GM21515 (cell line): ENCODE measurements at regions not wholly inside any gene's neighbourhood (a gene's known extent, or its start where the extent isn't known, plus 50 kb on each side); places are given as distances from the start of the nearest gene placed in this dataset.

Experiments used
- ATAC-seq: cut with Tn5 transposase; IDR thresholded peaks from one replicate; pipeline ENCODE4 v1.9.1; 2021; ENCODE audit not compliant: unreplicated experiment

DNA sequence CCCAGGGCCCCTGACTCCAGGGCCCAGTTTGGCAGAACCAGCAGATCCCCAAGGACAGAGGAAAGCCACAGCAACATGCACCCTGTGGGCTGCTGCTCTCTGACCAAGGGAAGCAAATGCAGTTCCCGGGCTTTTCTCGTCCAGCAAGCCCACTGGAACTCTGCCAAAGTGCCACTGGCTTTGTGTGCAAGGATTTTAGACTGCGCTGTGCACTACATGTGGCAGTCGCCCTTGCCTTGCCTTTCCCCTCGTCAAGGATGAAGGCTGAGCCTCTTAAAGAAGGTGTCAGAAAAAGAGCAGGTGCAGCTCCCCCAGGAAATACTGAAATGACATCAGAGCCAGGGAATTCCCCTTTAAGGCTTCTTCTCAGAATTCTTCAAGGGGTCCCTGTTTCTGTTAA is 199.2 kb downstream of the TFCP2L1 start:
- no peak for ATAC-seq

DNA sequence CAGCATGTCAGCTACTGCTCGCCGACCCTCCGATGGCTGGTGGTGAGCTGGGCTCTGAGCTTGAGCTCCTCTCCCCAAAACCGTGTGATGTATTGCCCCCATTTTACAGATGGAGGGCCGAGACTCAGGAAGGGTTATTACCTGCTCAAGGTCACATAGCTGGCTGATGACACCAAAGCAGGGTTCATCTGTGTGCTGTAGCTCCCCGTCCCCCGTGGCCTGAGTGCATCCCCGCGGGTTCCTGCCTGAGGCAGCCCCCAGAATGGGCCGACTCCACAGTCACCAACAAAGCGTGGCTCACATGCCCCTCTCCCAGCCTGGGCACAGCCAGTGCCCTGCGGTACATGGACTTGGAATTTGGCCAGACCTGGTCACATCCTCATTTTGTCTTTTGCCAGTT is 198.6 kb downstream of the TFCP2L1 start:
- no peak for ATAC-seq

DNA sequence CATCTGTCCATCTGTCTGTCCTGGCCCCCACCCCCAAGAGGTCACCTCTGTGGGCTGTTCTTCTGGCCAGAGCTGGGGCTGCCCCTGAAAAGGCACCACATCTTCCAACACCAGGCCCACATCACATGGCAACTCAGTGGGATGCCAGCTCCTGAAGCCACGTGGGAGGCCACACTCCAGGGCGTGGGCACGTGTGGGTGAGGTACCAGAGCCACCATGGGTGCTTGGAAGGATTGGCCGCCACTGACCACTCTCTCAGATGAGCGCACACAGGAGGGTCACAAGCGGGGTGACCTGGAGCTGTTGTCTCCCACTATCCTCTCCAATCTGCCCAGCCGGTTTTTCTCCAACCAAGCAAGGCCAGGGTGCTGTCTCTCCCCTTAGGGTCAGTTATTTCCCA is 197.9 kb downstream of the TFCP2L1 start:
- no peak for ATAC-seq

DNA sequence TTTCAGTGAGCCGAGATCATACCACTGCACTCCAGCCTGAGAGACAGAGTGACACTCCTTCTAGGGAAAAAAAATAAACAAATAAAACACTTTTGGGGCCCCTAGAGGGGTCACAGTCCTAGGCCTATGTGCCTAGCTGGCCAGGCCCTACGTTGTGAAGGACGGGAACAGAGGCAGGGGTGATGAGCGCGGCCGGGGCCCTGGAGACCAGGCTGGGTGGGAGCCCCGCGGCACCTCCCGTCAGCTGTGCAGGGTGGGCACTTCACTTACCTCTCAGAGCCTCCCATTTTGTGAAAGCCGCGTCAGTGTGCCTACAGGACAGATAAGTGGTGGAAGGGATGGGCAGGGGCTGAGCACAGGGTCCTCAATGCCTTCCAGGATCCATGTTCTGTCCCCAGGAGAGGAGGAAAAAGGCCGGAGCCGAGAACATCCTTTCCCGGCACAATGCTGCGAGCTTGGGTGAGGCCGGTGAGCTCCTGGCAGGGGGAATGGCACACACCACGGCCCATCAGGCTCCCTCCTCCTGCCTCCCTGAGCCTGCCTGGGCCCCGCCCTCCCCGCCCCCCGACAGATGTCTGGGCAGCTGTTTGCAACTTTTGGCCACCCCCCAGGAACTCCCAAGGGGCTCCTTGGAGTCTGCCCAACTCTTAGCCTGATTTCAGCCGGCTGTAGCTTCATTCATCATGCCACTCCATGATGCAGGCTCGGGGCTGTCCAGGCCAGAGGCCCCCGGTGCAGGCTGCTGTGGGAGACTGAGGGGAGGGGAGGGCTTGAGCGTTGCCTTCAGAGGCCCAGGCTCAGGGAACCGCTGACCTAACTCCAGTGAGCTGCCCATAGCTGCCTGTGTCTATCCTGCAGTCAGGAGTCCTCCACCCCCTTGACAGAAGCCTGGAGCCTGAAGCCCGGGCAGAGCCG is 196.5 kb downstream of the TFCP2L1 start:
- ATAC-seq, result no peak

DNA sequence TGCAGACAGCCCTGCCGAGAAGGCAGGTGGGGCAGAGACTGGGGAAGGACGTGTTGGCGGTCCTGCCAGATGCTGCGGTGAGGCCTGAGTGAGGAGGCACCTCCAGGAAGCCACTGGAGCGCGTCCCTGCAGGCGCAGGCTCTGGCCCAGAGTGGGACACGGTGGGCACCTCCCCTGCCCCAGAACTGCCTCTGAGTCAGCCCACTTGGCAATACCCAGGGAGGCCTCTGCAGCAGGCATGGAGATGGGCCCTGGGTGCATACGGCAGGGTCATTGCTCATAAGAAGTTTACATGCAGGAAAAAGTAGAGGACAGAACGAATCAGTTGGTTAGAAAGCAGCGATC is 195.9 kb downstream of the TFCP2L1 start:
- ATAC-seq, result no peak

DNA sequence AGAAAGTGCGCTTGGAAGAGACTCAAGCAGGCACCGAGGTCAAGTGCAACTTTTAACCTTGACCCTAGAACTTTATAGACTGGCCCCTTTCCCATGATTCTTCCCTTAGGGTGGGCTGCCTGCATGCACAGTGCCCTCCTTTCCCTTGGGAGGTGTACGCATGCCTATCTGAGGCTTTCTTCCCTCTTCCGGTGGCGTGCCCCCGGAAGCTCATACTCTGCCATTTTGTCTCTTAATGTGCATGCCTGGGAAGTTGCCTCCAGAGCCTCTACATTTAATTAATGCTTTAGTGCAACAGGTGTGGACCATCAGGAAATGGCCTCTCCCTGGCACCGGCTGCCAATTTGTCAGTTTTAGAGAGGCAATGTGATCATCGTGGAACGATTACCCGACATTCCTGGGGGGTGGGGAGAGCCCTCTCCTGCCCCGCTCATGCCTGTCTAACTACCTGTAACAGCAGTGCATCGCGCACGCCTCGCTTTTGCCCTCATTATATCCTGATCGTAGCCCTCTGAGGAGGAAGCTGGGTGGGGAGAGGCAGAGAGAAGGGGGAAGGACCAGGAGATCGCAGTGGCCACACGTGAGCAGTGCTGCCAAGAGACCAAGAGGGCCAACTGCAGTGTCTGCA is 194.8 kb downstream of the TFCP2L1 start:
- ATAC-seq, result no peak

DNA sequence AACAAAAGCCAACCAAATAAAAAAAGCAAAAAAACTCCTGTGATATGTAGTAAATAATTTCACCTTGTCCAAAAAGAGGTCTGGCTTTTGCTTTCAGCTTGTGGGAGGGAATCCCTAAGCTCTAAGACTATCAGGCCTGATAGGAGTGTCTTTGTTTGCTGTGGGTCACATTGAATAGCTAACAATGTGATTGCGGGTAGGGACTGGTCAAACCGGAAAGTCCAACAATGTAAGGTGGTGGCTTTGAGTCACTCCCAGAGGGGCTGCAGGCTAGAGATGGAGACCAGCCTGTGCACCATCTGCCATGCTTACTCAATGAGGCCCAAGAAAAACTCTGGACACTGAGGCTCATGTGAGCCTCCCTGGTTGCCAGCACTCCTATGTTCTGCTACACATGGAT is 192.9 kb downstream of the TFCP2L1 start:
- no peak for ATAC-seq

DNA sequence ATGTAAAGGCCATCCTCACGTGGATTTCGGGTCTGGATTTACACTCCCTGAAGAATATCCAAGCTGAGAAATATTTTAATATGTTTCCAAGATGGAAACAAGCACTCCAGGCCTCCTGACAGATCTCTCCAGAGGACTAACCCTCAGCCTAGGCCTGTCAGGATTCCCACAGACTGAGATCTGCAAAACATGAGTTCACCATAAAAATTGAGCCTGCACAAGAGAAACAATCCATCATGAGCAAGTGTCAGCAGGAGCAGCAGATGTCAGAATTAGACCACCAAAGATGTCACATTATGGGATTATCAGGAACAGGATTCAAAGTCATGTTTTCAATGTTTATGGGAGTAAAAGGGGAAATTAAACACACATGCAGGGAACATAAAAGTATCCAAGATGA is 191.3 kb downstream of the TFCP2L1 start:
- no peak for ATAC-seq

DNA sequence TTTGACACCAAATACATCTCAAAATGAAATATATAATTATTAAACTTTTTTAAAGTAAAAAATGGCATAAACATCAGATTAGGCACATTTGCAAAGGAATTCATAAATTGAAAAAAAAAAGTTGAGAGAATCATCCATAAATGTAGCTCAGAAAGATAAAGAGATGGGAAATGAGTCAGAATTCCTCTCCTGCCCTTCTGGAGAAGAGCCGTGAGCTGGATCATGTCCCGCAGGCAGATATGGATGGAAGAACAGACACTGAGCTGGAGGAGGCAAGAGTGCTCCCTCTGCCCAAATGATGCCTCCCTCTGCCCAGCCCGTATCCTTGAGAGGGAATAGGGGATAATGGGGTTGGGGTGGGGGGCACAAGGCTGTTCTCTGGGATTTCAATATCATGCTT is 190.9 kb downstream of the TFCP2L1 start:
- no peak for ATAC-seq

DNA sequence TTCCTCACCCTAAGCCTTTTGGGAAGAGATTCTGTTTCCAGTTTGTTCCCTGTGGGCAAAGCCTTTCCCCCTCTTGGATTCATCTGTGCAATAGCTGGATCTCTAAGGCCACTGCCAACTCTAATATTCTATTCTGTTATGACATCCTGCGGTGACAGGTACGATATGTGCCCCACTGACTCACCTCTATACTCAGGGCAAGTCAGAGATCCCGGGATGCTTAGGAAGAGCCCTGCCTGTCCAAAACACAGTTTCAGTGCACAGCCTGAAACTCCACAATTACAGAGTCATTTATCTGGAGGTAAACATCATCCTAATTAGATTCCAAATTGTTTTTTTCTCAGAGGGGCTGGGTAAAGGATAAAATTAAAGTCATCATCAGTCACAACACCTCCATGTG is 190.2 kb downstream of the TFCP2L1 start:
- no peak for ATAC-seq

DNA sequence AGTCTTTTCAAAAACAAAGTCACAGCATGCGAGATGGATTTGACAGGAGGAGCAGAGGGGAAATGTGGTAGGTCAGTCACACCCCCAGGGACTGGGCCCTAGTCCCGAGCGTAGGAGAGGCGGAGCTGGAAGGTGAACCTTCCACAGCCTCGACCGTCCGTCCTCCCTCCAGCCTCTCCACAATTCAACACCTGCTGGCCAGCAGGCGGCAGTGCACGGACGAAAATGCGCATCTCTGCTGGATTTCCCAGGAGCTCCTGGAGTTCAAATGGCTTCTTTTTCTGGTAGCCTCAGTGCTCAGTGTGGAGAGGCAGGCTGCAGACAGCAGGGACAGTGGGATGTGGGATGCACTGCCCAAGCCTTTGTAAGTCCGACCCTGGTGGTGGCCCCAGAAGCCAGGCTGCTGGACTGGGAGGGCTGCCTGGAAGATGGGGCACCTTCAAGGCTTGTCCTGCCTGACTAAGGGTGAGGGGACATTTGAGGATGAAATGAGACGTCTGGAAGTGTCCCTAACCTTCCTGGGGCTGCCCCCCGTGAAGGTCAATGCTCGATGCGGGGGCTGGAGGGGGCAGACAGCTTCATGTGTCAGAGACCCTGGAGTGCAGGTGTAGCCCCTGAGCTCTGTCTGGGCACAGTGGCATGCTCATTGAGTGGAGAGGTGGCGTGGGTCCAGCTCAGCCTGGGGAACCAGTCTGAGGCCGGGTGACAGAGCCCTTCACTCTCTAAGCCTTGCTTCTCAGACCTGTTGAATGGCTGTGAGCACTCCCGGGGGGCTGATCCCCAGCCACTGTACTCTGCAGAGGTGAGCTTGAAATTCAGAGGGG is 189.5 kb downstream of the TFCP2L1 start:
- ATAC-seq, result peak; percentile 64

DNA sequence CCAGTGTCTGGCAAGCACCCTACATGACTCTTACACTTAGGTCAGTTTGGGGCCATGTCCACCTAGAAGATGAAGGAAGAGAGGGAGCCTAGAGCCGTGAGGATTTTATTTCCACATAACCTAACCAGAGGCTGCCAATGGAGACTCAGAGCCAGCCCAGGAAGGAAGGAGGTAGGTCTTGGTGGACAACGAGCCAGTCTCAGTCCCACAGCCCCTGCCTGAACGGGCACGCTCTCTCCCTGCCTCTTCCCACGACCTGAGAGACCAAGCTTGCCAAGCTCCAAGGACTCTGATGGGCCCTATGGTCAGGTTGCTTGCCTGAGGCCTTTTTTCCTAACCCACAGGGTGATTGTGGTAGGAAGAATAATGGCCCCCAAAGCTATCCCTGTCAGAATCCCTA is 188.4 kb downstream of the TFCP2L1 start:
- no peak for ATAC-seq

DNA sequence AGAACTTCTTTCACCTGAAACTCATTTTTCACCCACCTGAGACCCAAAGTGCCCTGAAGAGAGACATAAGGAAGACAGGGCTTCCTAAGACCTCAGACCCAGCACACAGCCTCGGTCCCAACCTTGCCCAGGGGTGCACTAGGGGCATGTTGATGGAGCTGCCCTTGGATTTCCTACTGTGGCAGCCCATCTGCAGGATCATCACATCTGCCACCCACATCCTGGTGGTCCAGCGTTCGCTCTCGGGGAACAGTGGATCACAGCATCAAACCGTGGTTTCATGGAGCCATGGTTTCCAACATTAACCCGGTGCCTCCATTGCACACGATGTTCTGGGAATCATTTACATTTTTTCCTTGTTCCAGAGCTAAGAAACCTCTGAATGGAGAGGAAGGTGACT is 186.4 kb downstream of the TFCP2L1 start:
- no peak for ATAC-seq

DNA sequence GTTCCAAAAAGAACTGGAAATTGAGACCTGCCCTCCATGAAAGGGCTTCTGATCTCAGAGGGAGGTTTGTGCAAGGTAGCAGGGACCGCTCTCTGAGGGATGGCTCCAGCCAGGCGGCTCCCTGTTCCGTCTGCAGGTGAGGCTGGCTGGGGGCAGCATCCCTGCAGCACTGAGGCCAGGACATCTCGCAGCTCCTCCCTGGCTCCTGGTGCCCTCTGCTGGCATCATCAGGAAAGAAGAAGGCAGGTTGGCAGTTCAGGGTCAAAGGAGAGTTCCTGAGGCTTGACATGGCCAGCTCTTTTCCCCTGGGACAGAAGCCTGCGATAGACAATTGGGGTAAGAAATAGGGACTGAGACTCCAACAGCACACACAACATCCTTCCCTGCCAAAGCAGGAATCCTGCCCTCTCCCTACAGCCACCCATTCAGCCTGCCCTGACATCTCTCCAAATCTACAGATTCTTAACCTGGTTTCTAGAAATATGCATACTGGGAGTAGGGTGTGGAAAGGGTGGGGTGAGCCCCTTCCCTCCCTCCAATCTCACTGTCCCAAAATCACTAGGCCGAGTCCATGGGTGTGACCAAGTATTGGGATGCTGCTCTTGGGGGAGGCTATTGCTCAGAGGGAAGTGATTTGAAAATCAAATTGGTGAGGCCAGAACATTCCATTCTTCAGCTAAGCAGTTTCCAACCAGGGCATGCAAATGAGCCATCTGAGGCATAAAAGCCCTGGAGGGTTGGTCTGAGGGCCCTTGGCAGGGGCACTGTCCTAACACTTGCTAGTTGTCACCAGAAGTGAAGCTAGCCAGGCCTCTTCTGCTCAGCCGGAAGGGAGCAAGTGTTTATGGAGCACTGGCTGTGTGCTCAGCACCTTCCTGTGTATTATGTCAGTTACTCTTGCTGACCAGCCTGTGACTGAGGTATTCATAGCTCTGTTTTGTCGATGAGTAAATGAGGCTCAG is 185.4 kb downstream of the TFCP2L1 start:
- ATAC-seq, result no peak

DNA sequence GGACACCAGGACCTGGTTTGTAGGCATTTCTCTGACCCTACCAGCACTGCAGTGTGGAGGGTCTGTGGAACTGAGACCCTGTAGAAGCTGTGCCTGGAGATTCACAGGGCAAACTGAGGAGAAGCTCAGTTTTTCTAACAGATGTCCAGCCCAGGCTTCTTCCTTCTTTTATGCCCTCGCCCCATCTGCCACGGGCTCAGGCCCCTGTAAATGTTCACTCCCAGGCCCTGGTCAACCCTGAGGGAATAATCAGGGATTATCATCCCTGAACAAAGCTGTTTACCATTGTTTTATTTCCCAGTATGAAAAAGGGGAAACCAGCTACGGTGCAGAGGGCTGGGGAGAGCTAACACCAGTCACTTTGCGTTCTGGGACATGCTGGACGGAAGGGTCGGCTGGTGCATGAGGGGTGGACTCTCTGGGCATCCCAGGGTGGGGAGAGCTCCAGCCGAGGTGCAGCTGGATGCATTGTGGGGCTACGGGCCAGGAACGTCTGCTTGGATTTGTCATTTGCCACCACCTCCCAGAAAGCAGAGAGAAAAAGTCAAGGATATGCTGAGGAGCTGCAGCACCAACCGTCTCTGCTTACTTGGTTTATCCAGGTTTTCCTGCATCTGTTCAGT is 183.8 kb downstream of the TFCP2L1 start:
- no peak for ATAC-seq

DNA sequence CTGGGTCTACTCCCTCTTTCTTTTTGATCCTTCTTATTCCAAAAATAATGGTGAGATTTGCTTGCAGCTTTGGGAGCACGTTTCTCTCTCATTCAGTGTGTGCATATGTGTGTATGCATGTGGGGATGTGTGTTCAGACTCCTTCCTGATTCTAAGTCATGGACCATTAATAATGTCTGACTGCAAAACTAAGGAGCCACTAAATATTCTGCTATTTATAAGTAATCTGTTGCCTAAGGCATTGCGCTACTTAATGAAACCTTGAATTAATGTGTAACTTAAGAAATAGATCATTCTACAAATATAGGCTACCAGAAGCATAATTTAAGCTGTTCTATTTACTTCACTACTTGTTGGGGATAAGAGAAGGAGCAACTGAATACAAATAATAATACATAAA is 182.1 kb downstream of the TFCP2L1 start:
- ATAC-seq, result no peak

DNA sequence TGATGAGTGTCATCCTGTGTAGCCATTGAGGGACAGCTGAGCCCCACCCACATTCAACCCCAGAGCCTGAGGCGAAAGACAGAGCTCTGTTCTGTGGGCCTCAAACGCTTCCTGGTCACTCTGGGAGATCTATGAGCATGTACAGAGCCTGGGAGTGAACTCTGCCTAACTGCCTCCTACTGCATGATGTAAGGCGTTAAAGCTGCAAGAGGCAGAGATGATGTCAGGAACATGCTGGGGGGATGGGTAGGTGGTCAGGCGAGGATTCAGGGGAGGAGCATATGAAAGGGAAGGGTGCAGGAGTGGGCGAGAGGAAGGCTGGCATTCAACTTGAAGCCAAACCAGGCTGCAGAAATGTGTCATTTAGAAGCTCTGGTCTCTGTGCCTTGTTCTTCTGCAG is 181.0 kb downstream of the TFCP2L1 start:
- ATAC-seq, result no peak

DNA sequence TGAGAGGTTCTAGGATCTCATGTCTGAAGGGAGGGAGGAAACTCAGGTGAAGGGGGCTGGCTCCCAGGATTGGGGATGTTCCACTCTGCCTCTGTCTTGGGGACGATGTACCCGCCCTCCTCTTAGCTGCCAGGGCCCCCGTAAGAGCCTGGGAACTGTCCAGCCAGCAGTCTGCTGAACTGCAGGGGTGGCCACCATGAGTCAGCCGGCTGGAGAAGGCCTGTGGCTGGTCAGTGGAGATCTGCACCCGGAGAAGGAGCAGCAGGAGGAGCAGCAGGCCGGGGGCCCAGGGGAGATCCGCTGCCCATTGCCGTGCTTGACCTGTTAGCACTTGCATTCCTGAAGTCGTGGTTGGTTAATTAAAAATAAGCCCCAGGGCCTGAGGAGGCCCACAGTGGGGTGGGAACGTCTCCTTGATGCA is 180.3 kb downstream of the TFCP2L1 start:
- ATAC-seq, result no peak

DNA sequence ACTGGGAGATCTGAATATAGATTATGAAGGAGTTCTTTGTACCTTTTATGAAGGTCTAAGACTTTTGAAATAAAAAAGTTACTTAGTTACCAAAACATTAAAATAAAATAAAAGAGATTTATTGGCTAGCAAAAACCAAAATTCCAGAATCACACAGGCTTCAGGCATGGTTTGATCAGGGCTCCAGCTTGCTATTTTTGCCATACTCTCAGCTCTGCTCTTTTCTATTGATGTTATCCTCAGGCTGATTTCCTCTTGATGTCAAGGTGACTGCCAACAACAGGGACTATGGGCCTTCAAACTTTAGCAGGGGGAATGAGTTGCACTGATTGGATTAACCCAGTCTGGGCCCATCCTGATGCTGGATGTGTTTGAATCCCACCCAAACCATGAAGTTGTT is 174.1 kb downstream of the TFCP2L1 start:
- no peak for ATAC-seq

DNA sequence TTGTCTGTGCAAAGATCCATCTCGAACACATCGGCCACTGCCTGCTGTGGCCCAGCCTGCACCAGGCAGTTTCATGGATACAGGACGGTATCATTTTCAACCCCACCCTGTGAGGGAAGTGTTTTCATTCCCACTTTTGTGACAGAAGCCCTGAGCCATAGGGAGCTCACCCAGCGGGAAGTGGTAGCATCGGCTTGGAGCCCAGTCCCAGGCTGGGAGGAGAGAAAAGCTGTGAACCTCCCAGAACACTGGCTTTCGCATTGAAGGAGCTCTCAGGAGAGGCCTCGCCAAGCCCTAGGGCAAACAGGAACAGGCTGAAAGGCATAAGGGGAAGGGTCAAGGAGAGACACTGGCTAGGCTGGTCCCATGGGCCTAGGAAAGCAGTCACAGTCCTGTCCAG is 166.1 kb downstream of the TFCP2L1 start:
- no peak for ATAC-seq
